Nephron progenitor cell (in vitro differentiated cells): ENCODE measurements at regions not wholly inside any gene's neighbourhood (a gene's known extent, or its start where the extent isn't known, plus 50 kb on each side); places are given as distances from the start of the nearest gene placed in this dataset.
"Not testable (repeated sequence)": the region's sequence is repeated elsewhere in the genome, so short reads cannot be mapped to it uniquely, and the experiment has no call there.

Experiments used
- DNase-seq: peaks from one replicate; pipeline ENCODE4 v3.0.0; 2021
- H3K27ac Mint-ChIP-seq: 2 replicates; pipeline ENCODE4 v1.8.0; 2021; ENCODE audit warnings: mild to moderate bottlenecking, moderate library complexity, mixed read lengths
- H3K27me3 Mint-ChIP-seq: 2 replicates; pipeline ENCODE4 v1.8.0; 2021; ENCODE audit warnings: mild to moderate bottlenecking, low read depth, mixed read lengths; ENCODE audit not compliant: poor library complexity
- H3K36me3 Mint-ChIP-seq: 2 replicates; pipeline ENCODE4 v1.8.0; 2021; ENCODE audit warnings: low read depth, mixed read lengths
- H3K4me1 Mint-ChIP-seq: 2 replicates; pipeline ENCODE4 v1.8.0; 2021; ENCODE audit warnings: mixed read lengths
- H3K4me3 Mint-ChIP-seq: 2 replicates; pipeline ENCODE4 v1.8.0; 2021; ENCODE audit warnings: mild to moderate bottlenecking, moderate library complexity, mixed read lengths
- H3K9me3 Mint-ChIP-seq: 2 replicates; pipeline ENCODE4 v1.8.0; 2021; ENCODE audit warnings: mild to moderate bottlenecking, moderate library complexity, mixed read lengths
- TF ChIP-seq, protein P1 (sequence below): fragments of 200-600 bp; sonication (generic); IDR thresholded peaks from 2 replicates; pipeline ENCODE4 v1.5.0; 2021; ENCODE audit warnings: antibody characterized with exemption

GRCh38 chr13:58329746-58330145 lies 698.2 kb downstream of the PCDH17 start:
- DNase-seq, result no peak
- no peaks in the 10 kb centered on the region for H3K9me3 Mint-ChIP-seq
- H3K4me1 Mint-ChIP-seq, result no peaks in the 10 kb centered on the region
- no peak overlapping the region for H3K4me3 Mint-ChIP-seq
- no peak overlapping the region for H3K27ac Mint-ChIP-seq
- H3K36me3 Mint-ChIP-seq, result no peaks in the 10 kb centered on the region
- TF ChIP-seq, protein P1, sequence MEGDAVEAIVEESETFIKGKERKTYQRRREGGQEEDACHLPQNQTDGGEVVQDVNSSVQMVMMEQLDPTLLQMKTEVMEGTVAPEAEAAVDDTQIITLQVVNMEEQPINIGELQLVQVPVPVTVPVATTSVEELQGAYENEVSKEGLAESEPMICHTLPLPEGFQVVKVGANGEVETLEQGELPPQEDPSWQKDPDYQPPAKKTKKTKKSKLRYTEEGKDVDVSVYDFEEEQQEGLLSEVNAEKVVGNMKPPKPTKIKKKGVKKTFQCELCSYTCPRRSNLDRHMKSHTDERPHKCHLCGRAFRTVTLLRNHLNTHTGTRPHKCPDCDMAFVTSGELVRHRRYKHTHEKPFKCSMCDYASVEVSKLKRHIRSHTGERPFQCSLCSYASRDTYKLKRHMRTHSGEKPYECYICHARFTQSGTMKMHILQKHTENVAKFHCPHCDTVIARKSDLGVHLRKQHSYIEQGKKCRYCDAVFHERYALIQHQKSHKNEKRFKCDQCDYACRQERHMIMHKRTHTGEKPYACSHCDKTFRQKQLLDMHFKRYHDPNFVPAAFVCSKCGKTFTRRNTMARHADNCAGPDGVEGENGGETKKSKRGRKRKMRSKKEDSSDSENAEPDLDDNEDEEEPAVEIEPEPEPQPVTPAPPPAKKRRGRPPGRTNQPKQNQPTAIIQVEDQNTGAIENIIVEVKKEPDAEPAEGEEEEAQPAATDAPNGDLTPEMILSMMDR, result no peak
- H3K27me3 Mint-ChIP-seq, result no peaks in the 10 kb centered on the region

DNA sequence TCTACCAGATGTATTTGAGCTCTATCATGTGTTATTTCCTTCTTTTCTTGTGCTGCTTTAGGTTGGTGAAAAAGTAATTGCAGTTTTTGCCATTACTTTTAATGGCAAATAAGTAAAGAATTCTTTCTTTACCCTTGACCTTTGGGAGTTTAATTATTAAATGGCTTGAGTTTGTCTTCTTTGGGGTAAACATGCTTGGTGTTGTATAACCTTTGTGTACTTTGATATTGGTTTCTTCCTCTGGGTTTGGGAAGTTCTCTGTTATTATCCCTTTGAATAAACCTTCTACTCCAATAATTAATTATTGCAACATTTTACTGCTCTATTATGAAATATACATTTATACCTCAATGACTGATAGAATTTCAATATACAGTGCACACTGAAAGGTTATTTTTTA lies 709.4 kb downstream of the PCDH17 start:
- Mint-ChIP-seq H3K36me3 (no peaks in the 10 kb centered on the region), H3K27ac (no peak overlapping the region), H3K4me3 (no peak overlapping the region), H3K27me3 (no peaks in the 10 kb centered on the region), H3K9me3 (peaks cover 19% of the 10 kb centered on the region), H3K4me1 (no peaks in the 10 kb centered on the region)
- TF ChIP-seq, protein P1, result no peak
- no peak for DNase-seq

DNA sequence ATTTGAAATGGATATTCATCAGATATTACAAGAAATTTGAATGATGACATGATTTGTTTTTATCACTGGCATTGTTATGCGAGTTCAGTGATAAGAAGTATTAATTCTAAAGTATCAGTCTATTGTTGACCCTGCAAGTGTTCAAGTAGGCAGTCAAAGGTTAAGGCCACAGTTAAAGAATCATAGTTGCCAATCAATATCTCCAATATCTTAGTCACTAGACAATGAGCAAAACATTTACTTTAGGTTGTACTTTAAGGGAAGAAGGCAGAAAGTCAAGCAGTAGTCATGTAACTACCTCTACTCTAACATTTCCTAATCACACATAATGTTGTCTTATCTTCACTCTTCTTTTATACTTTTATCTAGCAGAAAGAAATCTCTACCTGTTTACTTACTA lies 709.8 kb downstream of the PCDH17 start:
- no peaks in the 10 kb centered on the region for H3K4me1 Mint-ChIP-seq
- H3K9me3 Mint-ChIP-seq, result peaks cover 19% of the 10 kb centered on the region
- H3K36me3 Mint-ChIP-seq, result no peaks in the 10 kb centered on the region
- no peak for DNase-seq
- H3K27me3 Mint-ChIP-seq, result no peaks in the 10 kb centered on the region
- no peak overlapping the region for H3K27ac Mint-ChIP-seq
- H3K4me3 Mint-ChIP-seq, result no peak overlapping the region
- TF ChIP-seq, protein P1, result no peak

GRCh38 chr13:58343076-58343475 lies 711.5 kb downstream of the PCDH17 start:
- no peaks in the 10 kb centered on the region for H3K4me1 Mint-ChIP-seq
- H3K4me3 Mint-ChIP-seq, result no peak overlapping the region
- TF ChIP-seq, protein P1, result no peak
- H3K9me3 Mint-ChIP-seq, result peaks cover 17% of the 10 kb centered on the region
- no peak for DNase-seq
- no peaks in the 10 kb centered on the region for H3K36me3 Mint-ChIP-seq
- H3K27me3 Mint-ChIP-seq, result no peaks in the 10 kb centered on the region
- no peak overlapping the region for H3K27ac Mint-ChIP-seq

DNA sequence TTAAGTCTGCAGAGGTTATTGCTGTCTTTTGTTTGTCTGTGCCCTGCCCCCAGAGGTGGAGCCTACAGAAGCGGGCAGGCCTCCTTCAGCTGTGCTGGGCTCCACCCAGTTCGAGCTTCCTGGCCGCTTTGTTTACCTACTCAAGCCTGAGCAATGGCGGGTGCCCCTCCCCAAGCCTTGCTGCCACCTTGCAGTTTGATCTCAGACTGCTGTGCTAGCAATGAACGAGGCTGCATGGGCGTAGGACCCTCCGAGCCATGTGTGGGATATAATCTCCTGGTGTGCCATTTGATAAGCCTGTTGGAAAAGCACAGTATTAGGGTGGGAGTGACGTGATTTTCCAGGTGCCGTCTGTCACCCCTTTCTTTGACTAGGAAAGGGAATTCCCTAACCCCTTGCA lies 720.6 kb downstream of the PCDH17 start:
- Mint-ChIP-seq H3K36me3 (peaks cover 14% of the 10 kb centered on the region), H3K9me3 (peaks cover 48% of the 10 kb centered on the region)
- H3K4me3 Mint-ChIP-seq, H3K27ac Mint-ChIP-seq, DNase-seq, H3K27me3 Mint-ChIP-seq, H3K4me1 Mint-ChIP-seq: not testable (repeated sequence)

GRCh38 chr13:58369936-58370335 lies 738.4 kb downstream of the PCDH17 start:
- Mint-ChIP-seq H3K4me1 (peaks cover 6% of the 10 kb centered on the region), H3K27me3 (no peaks in the 10 kb centered on the region), H3K36me3 (no peaks in the 10 kb centered on the region), H3K4me3 (no peak overlapping the region), H3K27ac (no peak overlapping the region), H3K9me3 (peaks cover 3% of the 10 kb centered on the region)
- TF ChIP-seq, protein P1, result no peak
- DNase-seq, result no peak
